PC-9 (cell line): ENCODE measurements at regions not wholly inside any gene's neighbourhood (a gene's known extent, or its start where the extent isn't known, plus 50 kb on each side); places are given as distances from the start of the nearest gene placed in this dataset.

ENCODE experiments used
- CTCF ChIP-seq: fragments of 200-600 bp; sonication (generic); conservative IDR thresholded peaks from 2 replicates; pipeline ENCODE4 v1.6.1; 2017; ENCODE audit warnings: mixed run types, antibody characterized with exemption, mild to moderate bottlenecking, moderate library complexity
- EZH2 ChIP-seq: fragments of 200-600 bp; sonication (generic); IDR thresholded peaks from 2 replicates; pipeline ENCODE4 v1.8.0; 2017; ENCODE audit warnings: antibody characterized with exemption, low read depth

- TF ChIP-seq CTCF (no peak), EZH2 (no peak)
These were observed 452.7 kb downstream of the BCL11B start for GRCh38 chr14:98819132-98819866.
